Colon (tissue), 2 donors: ENCODE measurements at regions not wholly inside any gene's neighbourhood (a gene's known extent, or its start where the extent isn't known, plus 50 kb on each side); places are given as distances from the start of the nearest gene placed in this dataset.

Experiments used
- FAIRE-seq: peaks from 2 replicates; lab custom pipeline; 2012; peaks lifted over from hg19 to GRCh38; lab: Jason Lieb, UNC
- donor health status: control.
- donor health status: control.

GRCh38 chr2:212945526-212945925 lies 205.9 kb downstream of the IKZF2 start:
- no peak for FAIRE-seq

GRCh38 chr2:212943351-212943750 lies 208.1 kb downstream of the IKZF2 start:
- no peak for FAIRE-seq

GRCh38 chr2:212941361-212941760 lies 210.1 kb downstream of the IKZF2 start:
- no peak for FAIRE-seq

GRCh38 chr2:212940816-212941215 lies 210.6 kb downstream of the IKZF2 start:
- no peak for FAIRE-seq

- no peak for FAIRE-seq
These were observed 211.5 kb downstream of the IKZF2 start for GRCh38 chr2:212939777-212940531.

GRCh38 chr2:212938144-212938793 lies 213.1 kb downstream of the IKZF2 start:
- no peak for FAIRE-seq

GRCh38 chr2:212936572-212936971 lies 214.8 kb downstream of the IKZF2 start:
- FAIRE-seq: no peak

GRCh38 chr2:212935752-212936151 lies 215.7 kb downstream of the IKZF2 start:
- FAIRE-seq: no peak

GRCh38 chr2:212931271-212931670 lies 220.1 kb downstream of the IKZF2 start:
- no peak for FAIRE-seq

GRCh38 chr2:212930556-212931260 lies 220.7 kb downstream of the IKZF2 start:
- no peak for FAIRE-seq

GRCh38 chr2:212929971-212930370 lies 221.4 kb downstream of the IKZF2 start:
- no peak for FAIRE-seq

- no peak for FAIRE-seq
These were observed 222.3 kb downstream of the IKZF2 start for GRCh38 chr2:212929116-212929515.

- no peak for FAIRE-seq
These were observed 222.7 kb downstream of the IKZF2 start for GRCh38 chr2:212928681-212929080.

- FAIRE-seq: no peak
These were observed 224.5 kb downstream of the IKZF2 start for GRCh38 chr2:212926940-212927339.

GRCh38 chr2:212923393-212923792 lies 228.0 kb downstream of the IKZF2 start:
- no peak for FAIRE-seq

GRCh38 chr2:212922701-212923100 lies 228.7 kb downstream of the IKZF2 start:
- no peak for FAIRE-seq

- no peak for FAIRE-seq
These were observed 229.7 kb downstream of the IKZF2 start for GRCh38 chr2:212921711-212922110.

- FAIRE-seq: no peak
These were observed 230.4 kb downstream of the IKZF2 start for GRCh38 chr2:212921061-212921460.

GRCh38 chr2:212919238-212919637 lies 232.2 kb downstream of the IKZF2 start:
- no peak for FAIRE-seq

GRCh38 chr2:212918336-212918735 lies 233.1 kb downstream of the IKZF2 start:
- FAIRE-seq: no peak

- no peak for FAIRE-seq
These were observed 236.2 kb downstream of the IKZF2 start for GRCh38 chr2:212915121-212915782.

- no peak for FAIRE-seq
These were observed 237.0 kb downstream of the IKZF2 start for GRCh38 chr2:212914392-212914791.
